HS-5 (cell line): ENCODE measurements at regions not wholly inside any gene's neighbourhood (a gene's known extent, or its start where the extent isn't known, plus 50 kb on each side); places are given as distances from the start of the nearest gene placed in this dataset.
"Not testable (repeated sequence)": the region's sequence is repeated elsewhere in the genome, so short reads cannot be mapped to it uniquely, and the experiment has no call there.

ENCODE experiments used
- DNase-seq: peaks from one replicate; pipeline ENCODE4 v3.0.0-alpha.2; 2012; ENCODE audit warnings: low read depth

GRCh38 chr1:103469801-103470200, 55.7 kb upstream of the RNPC3 start:
- DNase-seq, result no peak

- DNase-seq, result no peak
Observed at GRCh38 chr1:103467100-103467499, 58.4 kb upstream of the RNPC3 start.

- no peak for DNase-seq
Observed at GRCh38 chr1:103461161-103462105, 64.1 kb upstream of the RNPC3 start.

GRCh38 chr1:103460511-103460910, 65.0 kb upstream of the RNPC3 start:
- no peak for DNase-seq

GRCh38 chr1:103459346-103459745, 66.2 kb upstream of the RNPC3 start:
- no peak for DNase-seq

GRCh38 chr1:103457886-103458455, 67.5 kb upstream of the RNPC3 start:
- DNase-seq, result no peak

DNA sequence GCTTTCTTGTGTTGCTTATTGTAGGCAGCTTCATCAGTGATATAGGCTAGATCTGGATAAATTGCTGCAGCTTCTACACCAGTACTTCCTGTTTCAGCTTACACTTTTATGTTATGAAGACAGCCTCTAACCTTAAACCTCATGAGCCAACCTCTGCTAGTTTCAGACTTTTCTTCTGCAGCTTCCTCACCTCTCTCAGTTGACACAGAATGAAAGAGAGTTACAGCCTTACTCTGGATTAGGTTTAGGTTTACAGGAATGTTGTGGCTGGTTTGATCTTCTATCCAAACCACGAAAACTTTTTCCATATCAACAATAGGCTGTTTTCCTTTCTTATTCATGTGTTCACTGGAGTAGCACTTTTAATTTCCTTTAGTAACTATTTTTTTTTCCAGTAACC, 76.9 kb upstream of the RNPC3 start:
- no peak for DNase-seq

- no peak for DNase-seq
Observed at GRCh38 chr1:103447471-103447870, 78.0 kb upstream of the RNPC3 start.

- DNase-seq, result no peak
Observed at GRCh38 chr1:103441342-103441741, 84.2 kb upstream of the RNPC3 start.

- DNase-seq, result not testable (repeated sequence)
Observed at GRCh38 chr1:103436568-103437100, 88.9 kb upstream of the RNPC3 start.

- DNase-seq, result no peak
Observed at GRCh38 chr1:103435443-103435842, 90.1 kb upstream of the RNPC3 start.

DNA sequence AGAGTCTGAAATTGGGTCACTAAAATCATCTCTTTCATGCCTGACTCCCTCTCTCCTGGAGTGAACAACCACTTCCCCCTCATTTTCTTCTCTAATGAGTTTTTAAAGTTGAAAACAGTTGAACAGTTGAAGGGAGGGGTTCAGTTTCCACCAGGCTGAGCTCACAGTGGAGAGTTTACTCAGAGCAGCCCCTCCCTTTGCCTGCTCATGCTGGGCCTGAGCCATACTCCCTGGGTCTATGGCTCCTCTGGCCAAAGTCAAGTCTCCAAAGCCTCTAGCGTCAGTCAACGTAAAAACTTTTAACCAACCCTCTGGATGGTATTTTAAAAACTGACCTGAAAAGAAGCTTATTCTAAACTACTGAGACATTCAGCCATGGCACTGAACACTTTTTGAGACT, 100.8 kb upstream of the RNPC3 start:
- no peak for DNase-seq

- DNase-seq, result no peak
Observed at GRCh38 chr1:103416681-103417286, 108.7 kb upstream of the RNPC3 start.

GRCh38 chr1:103387898-103388297, 137.6 kb upstream of the RNPC3 start:
- no peak for DNase-seq

DNA sequence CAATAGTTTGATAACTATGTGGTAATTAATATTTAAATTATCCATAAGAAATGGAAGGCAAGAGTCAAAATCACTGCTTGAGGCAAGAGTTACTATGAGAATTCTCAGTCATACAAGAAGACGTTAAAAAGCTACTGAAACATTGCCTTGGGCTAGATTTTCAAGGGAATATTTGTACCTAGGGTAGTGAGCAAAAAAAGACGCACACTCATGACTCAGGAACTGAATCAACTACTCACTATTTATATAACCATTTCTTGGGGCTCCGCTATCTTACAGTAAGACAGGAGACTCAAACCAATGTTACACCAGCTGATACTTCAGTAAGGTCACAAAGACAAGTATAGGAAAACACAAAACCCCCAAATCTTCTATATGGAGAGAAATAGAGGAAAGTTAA, 151.5 kb upstream of the RNPC3 start:
- no peak for DNase-seq

GRCh38 chr1:103372866-103373265, 152.6 kb upstream of the RNPC3 start:
- no peak for DNase-seq

GRCh38 chr1:103371234-103371633, 154.3 kb upstream of the RNPC3 start:
- DNase-seq, result no peak

DNA sequence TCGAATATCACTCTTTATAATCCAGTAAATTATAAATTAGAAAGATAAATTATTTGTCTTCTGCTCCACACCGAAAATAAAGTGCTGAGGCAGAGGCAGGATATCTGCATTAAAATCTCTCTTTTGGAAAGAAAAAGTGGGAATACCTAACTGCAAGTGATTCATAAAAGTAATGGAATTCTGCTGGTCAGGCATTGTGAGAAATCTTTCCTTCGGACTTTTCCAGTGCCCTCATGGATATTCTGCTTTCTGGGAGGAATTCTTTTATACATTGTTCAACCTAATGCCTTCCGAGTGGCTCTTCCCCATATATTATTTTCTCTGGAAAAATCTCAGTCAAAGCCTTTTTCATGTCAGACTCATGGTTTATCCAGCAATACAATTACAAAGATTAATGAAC, 158.3 kb upstream of the RNPC3 start:
- no peak for DNase-seq

DNA sequence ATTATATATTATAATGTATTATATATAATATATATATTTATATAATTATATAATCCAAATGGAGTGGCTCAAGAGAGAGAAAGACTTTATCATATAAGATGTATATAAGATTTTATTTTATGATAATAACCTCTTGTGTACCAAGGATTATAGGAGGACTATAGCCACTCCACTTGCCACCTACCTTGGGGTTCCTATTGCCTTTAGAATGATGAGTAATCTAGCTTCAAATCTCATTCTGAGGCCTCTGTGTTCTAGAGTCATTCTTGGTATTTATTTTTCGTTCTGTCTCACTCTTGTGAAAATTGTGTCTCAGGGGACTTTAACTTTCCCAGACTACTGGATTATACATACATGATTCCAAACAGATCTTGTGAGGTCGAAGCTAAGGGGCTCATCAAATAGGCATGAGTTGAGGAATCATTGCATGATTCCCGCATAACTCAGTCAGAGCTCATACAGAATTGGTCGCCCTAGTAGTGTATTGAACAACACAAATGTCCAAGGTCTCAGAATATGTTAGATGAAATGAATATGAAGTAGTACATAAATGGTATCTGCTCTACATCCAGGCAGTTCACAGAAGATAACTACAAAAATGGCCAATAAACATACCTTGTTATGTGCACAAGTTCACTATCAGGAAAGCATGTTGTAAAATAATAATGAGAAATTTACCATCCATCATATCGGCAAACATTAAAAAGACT, 159.5 kb upstream of the RNPC3 start:
- DNase-seq, result no peak

GRCh38 chr1:103363008-103363365, 162.5 kb upstream of the RNPC3 start:
- DNase-seq, result no peak

DNA sequence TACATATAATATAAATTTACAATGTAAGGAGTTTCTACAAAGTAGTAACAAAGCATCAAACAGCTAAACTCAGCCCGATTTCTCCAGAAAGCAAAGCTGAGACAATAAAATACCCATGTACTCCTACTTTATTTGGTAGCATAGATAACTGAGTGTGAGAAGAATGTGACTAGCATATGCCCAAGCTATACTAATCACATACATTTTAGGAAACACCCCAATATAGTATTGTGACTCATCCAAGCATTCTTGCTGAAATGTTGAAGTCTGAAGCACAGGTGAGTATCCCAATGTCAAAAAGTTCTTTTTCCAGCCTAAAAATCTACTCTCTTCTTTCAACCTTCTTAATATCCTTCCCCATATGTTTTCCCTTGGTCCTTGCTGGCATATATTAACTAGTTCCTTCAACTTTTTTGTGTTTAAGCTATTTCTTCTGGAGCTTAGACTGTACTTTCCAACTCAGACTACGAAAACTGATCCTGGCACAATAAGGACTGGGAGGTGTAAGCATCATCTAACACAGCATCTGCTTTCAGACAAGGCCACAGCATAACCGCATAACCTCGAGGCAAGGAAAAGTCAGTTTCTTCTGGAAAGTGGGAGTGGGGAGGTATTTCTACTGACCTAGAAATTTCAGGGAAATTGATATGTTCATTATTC, 163.0 kb upstream of the RNPC3 start:
- no peak for DNase-seq

DNA sequence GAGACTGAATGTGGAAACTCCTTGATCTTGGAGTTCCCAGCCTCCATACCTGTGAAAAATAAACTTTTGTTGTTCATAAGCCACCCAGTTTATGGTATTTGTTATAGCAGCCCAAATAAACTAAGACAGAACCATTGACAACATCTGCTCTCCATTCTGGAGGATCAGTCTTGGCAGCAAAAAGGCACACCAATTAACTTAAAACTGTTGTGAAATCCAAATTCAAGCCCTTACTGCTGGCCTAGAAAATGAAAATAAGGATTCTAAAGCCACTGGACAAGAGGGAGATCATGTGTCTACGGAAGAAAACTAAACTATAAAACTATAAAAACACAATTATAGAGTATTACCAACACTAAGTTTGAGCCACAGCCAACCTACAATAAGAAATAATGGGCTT, 172.1 kb upstream of the RNPC3 start:
- DNase-seq, result no peak
